ENCODE measurements at regions not wholly inside any gene's neighbourhood (a gene's known extent, or its start where the extent isn't known, plus 50 kb on each side); places are given as distances from the start of the nearest gene placed in this dataset.

DNA sequence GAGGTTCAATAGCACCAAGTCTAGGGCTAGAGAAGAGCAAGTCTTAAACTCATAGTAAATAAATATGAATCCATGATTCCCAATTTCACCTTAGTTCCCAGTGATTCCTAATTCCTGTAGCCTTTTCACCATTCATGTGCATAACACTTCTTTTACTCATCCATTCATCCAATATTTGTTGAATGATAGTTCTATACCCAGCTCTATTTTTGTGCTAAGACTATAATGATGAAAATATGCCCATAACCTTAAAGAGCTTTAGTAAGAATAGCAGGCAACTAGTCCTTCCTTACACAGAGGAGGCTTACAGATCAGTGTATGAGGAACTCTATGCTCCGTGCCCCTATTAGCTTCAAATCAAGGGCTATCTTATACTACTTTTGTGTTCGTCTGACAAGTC lies 280.2 kb upstream of the CHRM2 start:
- no peak overlapping the region for H3K4ac ChIP-seq (ENCODE audit: low read depth, low read length)
- H3K4me1 Mint-ChIP-seq: no peaks in the 10 kb centered on the region

More for the DNA sequence above, 280.2 kb upstream of the CHRM2 start:
- H3K4me2 ChIP-seq (ENCODE audit: insufficient read depth, insufficient read length, low read length): no peak overlapping the region
- H3K36me3 Mint-ChIP-seq (ENCODE audit: insufficient read depth in 1 of 3, low read depth in 3 of 3): no peaks in the 10 kb centered on the region
- no peak overlapping the region for H2AFZ ChIP-seq (ENCODE audit: low read length)
- H3K18ac ChIP-seq (ENCODE audit: insufficient read length, low read depth, low read length): no peak overlapping the region
- WGBS (ENCODE audit: extremely low coverage, insufficient read length, low lambda C conversion rate): no CpG with 5 or more reads among the region's 2 CpGs
- H3K23me2 ChIP-seq (ENCODE audit: insufficient read length, low read depth, low read length, poor library complexity, severe bottlenecking): no peaks in the 10 kb centered on the region
- H2BK15ac ChIP-seq (ENCODE audit: low read depth, low read length): no peak overlapping the region
- no peaks in the 10 kb centered on the region for H4K20me1 ChIP-seq (ENCODE audit: control insufficient read depth, insufficient read depth, insufficient read length)
- no peaks in the 10 kb centered on the region for H3K79me2 ChIP-seq (ENCODE audit: insufficient read depth, low read length)
- no peak overlapping the region for H2BK20ac ChIP-seq (ENCODE audit: low read depth, low read length, poor library complexity, severe bottlenecking)
- H4K91ac ChIP-seq (ENCODE audit: insufficient read length, low read depth, low read length): no peak overlapping the region
- no peaks in the 10 kb centered on the region for H3K79me1 ChIP-seq (ENCODE audit: insufficient read depth, low read depth, low read length, poor library complexity, severe bottlenecking)
- TF ChIP-seq, protein P1, sequence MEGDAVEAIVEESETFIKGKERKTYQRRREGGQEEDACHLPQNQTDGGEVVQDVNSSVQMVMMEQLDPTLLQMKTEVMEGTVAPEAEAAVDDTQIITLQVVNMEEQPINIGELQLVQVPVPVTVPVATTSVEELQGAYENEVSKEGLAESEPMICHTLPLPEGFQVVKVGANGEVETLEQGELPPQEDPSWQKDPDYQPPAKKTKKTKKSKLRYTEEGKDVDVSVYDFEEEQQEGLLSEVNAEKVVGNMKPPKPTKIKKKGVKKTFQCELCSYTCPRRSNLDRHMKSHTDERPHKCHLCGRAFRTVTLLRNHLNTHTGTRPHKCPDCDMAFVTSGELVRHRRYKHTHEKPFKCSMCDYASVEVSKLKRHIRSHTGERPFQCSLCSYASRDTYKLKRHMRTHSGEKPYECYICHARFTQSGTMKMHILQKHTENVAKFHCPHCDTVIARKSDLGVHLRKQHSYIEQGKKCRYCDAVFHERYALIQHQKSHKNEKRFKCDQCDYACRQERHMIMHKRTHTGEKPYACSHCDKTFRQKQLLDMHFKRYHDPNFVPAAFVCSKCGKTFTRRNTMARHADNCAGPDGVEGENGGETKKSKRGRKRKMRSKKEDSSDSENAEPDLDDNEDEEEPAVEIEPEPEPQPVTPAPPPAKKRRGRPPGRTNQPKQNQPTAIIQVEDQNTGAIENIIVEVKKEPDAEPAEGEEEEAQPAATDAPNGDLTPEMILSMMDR (conservative IDR thresholded peaks at IDR 0.05): no peak
- no peaks in the 10 kb centered on the region for H3K4me1 ChIP-seq (ENCODE audit: insufficient read depth, low read length)
- no peak overlapping the region for H3K14ac ChIP-seq (ENCODE audit: insufficient read depth, low read length)
- no peak overlapping the region for H3K23ac ChIP-seq (ENCODE audit: insufficient read length, low read depth, low read length)
- H3K4me3 Mint-ChIP-seq: no peak overlapping the region
- DNase-seq: no peak
- no peak overlapping the region for H3K56ac ChIP-seq (ENCODE audit: insufficient read length, low read depth, low read length)
- no peaks in the 10 kb centered on the region for H3K27me3 Mint-ChIP-seq (ENCODE audit: low read depth)
- H2BK5ac ChIP-seq (ENCODE audit: insufficient read length, low read length): no peak overlapping the region
- no peak overlapping the region for H2BK120ac ChIP-seq (ENCODE audit: low read depth, low read length, poor library complexity, severe bottlenecking)
- H3K9me3 ChIP-seq (ENCODE audit: control insufficient read depth, low read depth, low read length): no peaks in the 10 kb centered on the region
- no peak overlapping the region for H2AK5ac ChIP-seq (ENCODE audit: insufficient read length, low read length)
- H3T11ph ChIP-seq (ENCODE audit: low read length): no peak overlapping the region
- H3K27me3 ChIP-seq (ENCODE audit: insufficient read depth, low read length): no peaks in the 10 kb centered on the region
- no peaks in the 10 kb centered on the region; a peak in 1 of 5 replicates for H3K9me3 Mint-ChIP-seq
- H3K27ac Mint-ChIP-seq: no peak overlapping the region
- no peak overlapping the region for H2BK12ac ChIP-seq (ENCODE audit: insufficient read length, low read depth, low read length)
- no peak overlapping the region for H4K8ac ChIP-seq (replicated peaks; ENCODE audit: insufficient read length, low read depth, low read length)
- no peak overlapping the region for H3K9ac ChIP-seq (ENCODE audit: extremely low read depth, insufficient read length, low read length)
- H3K27ac ChIP-seq (ENCODE audit: insufficient read length, low read depth, low read length): no peak overlapping the region
- H4K5ac ChIP-seq (ENCODE audit: insufficient read length, low read depth, low read length): no peak overlapping the region
